PC-9 (cell line): ENCODE measurements at regions not wholly inside any gene's neighbourhood (a gene's known extent, or its start where the extent isn't known, plus 50 kb on each side); places are given as distances from the start of the nearest gene placed in this dataset.

Experiments used
- BruUV-seq: library from RNA; stranded (reverse); fragments of 400-500 nt; replicated peaks from 2 replicates; lab custom pipeline; 2021; lab: Mats Ljungman, UMichigan
- CTCF ChIA-PET: fragments of 300-600 bp; sonication (Branson Sonifier 250); formaldehyde crosslinking; loops from one replicate; lab custom pipeline; 2022; ENCODE audit warnings: antibody characterized with exemption; lab: Charles Lee
- POLR2A ChIA-PET: fragments of 300-600 bp; sonication (Branson Sonifier 250); formaldehyde crosslinking; loops from one replicate; lab custom pipeline; 2022; ENCODE audit warnings: antibody characterized with exemption; ENCODE audit not compliant: unreplicated experiment; lab: Charles Lee
- DNase-seq, 2 experiments: peaks; one replicate each; pipeline versions ENCODE4 v3.0.0 to v3.0.0-alpha.2; 2015 to 2022; ENCODE audit warnings: mixed read lengths in 1 of 2
- H2AFZ ChIP-seq: fragments of 200-600 bp; sonication (generic); 2 replicates; pipeline ENCODE4 v1.8.1; 2017; ENCODE audit warnings: antibody characterized with exemption
- H3F3A ChIP-seq: fragments of 200-600 bp; sonication (generic); 2 replicates; pipeline ENCODE4 v1.8.1; 2017; ENCODE audit warnings: antibody characterized with exemption, mild to moderate bottlenecking, low read depth; ENCODE audit not compliant: insufficient read depth
- H3K27ac ChIP-seq: fragments of 200-600 bp; sonication (generic); 2 replicates; pipeline ENCODE4 v1.6.1; 2016; ENCODE audit warnings: mixed run types
- H3K27me3 ChIP-seq: fragments of 200-600 bp; sonication (generic); 2 replicates; pipeline ENCODE4 v1.6.1; 2016; ENCODE audit warnings: low read depth, mixed run types; ENCODE audit not compliant: insufficient read depth
- H3K36me3 ChIP-seq: fragments of 200-600 bp; sonication (generic); 2 replicates; pipeline ENCODE4 v1.6.1; 2016; ENCODE audit warnings: low read depth, mixed run types
- H3K4me1 ChIP-seq: fragments of 200-600 bp; sonication (generic); replicated peaks from 2 replicates; pipeline ENCODE4 v1.6.1; 2016; ENCODE audit warnings: mixed run types; ENCODE audit not compliant: insufficient read depth
- H3K4me2 ChIP-seq: fragments of 200-600 bp; sonication (generic); 2 replicates; pipeline ENCODE4 v1.6.1; 2017; ENCODE audit warnings: mixed run types
- H3K4me3 ChIP-seq: fragments of 200-600 bp; sonication (generic); 2 replicates; pipeline ENCODE4 v1.6.1; 2016; ENCODE audit warnings: mixed run types
- H3K79me2 ChIP-seq: fragments of 200-600 bp; sonication (generic); 2 replicates; pipeline ENCODE4 v1.6.1; 2017; ENCODE audit warnings: low read depth, mixed run types
- H3K9me2 ChIP-seq: fragments of 200-600 bp; sonication (generic); 2 replicates; pipeline ENCODE4 v1.8.1; 2017; ENCODE audit warnings: mild to moderate bottlenecking; ENCODE audit not compliant: insufficient read depth
- H3K9me3 ChIP-seq: fragments of 200-600 bp; sonication (generic); 2 replicates; pipeline ENCODE4 v1.8.1; 2016; ENCODE audit warnings: low read depth; ENCODE audit not compliant: insufficient read depth
- H4K20me1 ChIP-seq: fragments of 200-600 bp; sonication (generic); 2 replicates; pipeline ENCODE4 v1.8.1; 2017; ENCODE audit not compliant: insufficient read depth
- EZH2 ChIP-seq: fragments of 200-600 bp; sonication (generic); IDR thresholded peaks from 2 replicates; pipeline ENCODE4 v1.8.0; 2017; ENCODE audit warnings: antibody characterized with exemption, low read depth
- intact Hi-C: fragments of 100-400 bp; cut with micrococcal nuclease; formaldehyde crosslinking; loops from one replicate; pipeline ENCODE4 v1.10.0; 2022; ENCODE audit not compliant: unreplicated experiment
- TF ChIP-seq, protein P1 (sequence below): fragments of 200-600 bp; sonication (generic); conservative IDR thresholded peaks from 2 replicates; pipeline ENCODE4 v1.6.1; 2017; ENCODE audit warnings: mixed run types, antibody characterized with exemption, mild to moderate bottlenecking, moderate library complexity

DNA sequence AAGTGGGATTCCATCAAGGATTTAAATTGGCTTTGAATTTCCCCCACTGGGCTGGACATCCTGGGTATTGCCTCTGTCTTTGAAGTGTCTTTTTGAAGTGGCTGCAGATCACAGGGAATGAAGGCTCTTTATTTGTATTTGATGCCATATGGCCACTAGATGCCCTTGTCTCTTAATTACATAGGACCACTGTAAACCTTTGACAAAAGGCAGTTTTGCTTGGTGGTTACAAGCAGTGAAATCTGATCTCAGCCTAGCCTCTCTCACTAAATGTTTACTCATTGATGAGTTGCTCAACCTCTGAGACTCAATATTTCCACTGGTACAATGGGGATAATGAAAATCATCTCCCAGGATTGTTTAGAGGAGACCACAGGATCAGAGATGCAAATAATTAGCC lies 102.2 kb downstream of the INSIG2 start:
- H3K4me3 ChIP-seq = no peak overlapping the region
- POLR2A ChIA-PET = no interaction called here
- no peaks in the 10 kb centered on the region for H3K27me3 ChIP-seq
- no peak overlapping the region for H3K27ac ChIP-seq
- H3K36me3 ChIP-seq = no peaks in the 10 kb centered on the region
- H4K20me1 ChIP-seq = no peaks in the 10 kb centered on the region
- H3K4me2 ChIP-seq = no peak overlapping the region
- intact Hi-C loops = no loop called here
- H3F3A ChIP-seq = peaks cover 33% of the 10 kb centered on the region
- CTCF ChIA-PET = no interaction called here
- H3K79me2 ChIP-seq = no peaks in the 10 kb centered on the region
- no peaks in the 10 kb centered on the region for H3K9me2 ChIP-seq
- H3K4me1 ChIP-seq = peaks cover 19% of the 10 kb centered on the region
- TF ChIP-seq EZH2 = no peak
- DNase-seq = no peak
- BruUV-seq = no TSS peak
- H3K9me3 ChIP-seq = no peaks in the 10 kb centered on the region
- no peak overlapping the region for H2AFZ ChIP-seq

DNA sequence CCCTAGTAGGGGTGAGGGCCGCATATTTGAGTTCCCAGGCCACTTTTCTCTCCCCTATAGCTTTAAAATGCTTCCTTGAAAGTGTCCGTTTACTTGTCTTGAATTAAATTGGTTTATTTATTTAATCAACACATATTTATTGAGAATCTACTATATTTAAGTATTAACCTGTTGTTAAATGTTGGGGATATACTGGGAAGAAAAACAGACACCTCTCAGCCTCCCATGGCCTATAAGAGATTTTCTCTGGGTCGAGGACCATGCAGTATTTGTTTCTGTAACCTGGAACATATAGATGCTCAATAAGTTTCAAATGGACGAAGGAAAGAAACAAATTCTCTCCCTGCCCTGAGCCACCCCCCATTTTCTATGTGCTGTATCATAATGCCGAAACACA lies 98.6 kb downstream of the INSIG2 start:
- no TSS peak for BruUV-seq
- POLR2A ChIA-PET = interaction anchor here (0.7 kb wide), 1 partner anchor 64 kb away, joined by 3 read pairs; no protein-coding TSS in a partner anchor
- peaks cover 31% of the 10 kb centered on the region for H3K4me1 ChIP-seq
- TF ChIP-seq, protein P1, sequence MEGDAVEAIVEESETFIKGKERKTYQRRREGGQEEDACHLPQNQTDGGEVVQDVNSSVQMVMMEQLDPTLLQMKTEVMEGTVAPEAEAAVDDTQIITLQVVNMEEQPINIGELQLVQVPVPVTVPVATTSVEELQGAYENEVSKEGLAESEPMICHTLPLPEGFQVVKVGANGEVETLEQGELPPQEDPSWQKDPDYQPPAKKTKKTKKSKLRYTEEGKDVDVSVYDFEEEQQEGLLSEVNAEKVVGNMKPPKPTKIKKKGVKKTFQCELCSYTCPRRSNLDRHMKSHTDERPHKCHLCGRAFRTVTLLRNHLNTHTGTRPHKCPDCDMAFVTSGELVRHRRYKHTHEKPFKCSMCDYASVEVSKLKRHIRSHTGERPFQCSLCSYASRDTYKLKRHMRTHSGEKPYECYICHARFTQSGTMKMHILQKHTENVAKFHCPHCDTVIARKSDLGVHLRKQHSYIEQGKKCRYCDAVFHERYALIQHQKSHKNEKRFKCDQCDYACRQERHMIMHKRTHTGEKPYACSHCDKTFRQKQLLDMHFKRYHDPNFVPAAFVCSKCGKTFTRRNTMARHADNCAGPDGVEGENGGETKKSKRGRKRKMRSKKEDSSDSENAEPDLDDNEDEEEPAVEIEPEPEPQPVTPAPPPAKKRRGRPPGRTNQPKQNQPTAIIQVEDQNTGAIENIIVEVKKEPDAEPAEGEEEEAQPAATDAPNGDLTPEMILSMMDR = no peak
- no peak for TF ChIP-seq EZH2
- no peaks in the 10 kb centered on the region for H3K9me3 ChIP-seq
- no peak for DNase-seq
- peak overlapping the region; percentile 84 for H3K4me2 ChIP-seq
- intact Hi-C loops = no loop called here
- CTCF ChIA-PET = interaction anchor here (0.6 to 0.7 kb wide), 2 partner anchors 16 to 981 kb away, joined by 4 to 6 read pairs; no protein-coding TSS in a partner anchor
- no peaks in the 10 kb centered on the region for H4K20me1 ChIP-seq
- no peaks in the 10 kb centered on the region for H3K9me2 ChIP-seq
- no peaks in the 10 kb centered on the region for H3K36me3 ChIP-seq
- peaks cover 39% of the 10 kb centered on the region for H3F3A ChIP-seq
- peak overlapping the region; percentile 75; the same call in 1 of the 2 replicates for H3K4me3 ChIP-seq
- H3K79me2 ChIP-seq = no peaks in the 10 kb centered on the region
- H3K27ac ChIP-seq = peak overlapping the region; percentile 92
- H3K27me3 ChIP-seq = no peaks in the 10 kb centered on the region
- H2AFZ ChIP-seq = peak overlapping the region; percentile 90

DNA sequence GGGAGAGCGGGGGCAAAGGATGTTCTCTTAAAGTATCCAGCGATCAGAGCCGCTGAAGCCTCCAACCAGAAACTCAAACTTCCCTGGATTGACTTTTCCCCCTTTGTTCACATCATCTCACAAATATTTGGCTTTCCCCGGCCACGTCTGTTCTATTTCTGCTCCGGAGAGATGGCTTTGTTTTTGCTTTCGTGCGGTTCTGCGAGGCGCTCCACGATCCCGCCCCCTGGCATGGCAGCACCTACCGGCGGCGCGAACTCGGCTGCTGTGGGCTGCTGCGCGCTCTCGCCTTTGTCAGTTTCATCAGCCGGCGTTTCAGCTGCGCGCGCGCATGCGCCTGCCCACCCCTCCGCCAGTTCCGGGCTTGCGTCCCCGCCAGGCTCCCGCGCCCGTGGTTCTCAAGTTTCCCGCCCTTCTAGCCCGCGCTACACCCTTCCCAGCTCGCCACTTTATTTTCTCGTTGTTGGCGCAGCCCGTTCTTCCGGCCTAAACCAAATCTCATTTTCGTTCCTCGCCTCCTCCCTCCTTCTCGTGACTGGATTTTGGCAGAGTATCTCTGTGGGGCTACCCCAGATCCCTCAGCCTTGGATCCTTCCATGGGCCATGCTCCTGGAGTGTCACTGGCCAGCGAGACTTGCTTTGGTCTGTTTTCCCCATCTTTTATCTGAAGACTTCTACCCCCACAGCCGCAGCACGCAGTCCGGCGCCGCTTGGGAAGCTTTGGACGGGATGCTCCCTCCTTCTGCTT lies 98.0 kb downstream of the INSIG2 start:
- Histone ChIP-seq H3K9me3 (no peaks in the 10 kb centered on the region), H3K9me2 (no peaks in the 10 kb centered on the region), H2AFZ (peak overlapping the region; percentile 90), H3F3A (peaks cover 39% of the 10 kb centered on the region), H3K27me3 (no peaks in the 10 kb centered on the region), H3K27ac (peak overlapping the region; percentile 92), H3K4me1 (peaks cover 31% of the 10 kb centered on the region), H4K20me1 (no peaks in the 10 kb centered on the region), H3K4me3 (peak overlapping the region; percentile 75), H3K36me3 (no peaks in the 10 kb centered on the region), H3K79me2 (no peaks in the 10 kb centered on the region), H3K4me2 (peak overlapping the region; percentile 84)
- ChIA-PET POLR2A (interaction anchor here (0.7 kb wide), 2 partner anchors 35 to 63 kb away, joined by 3 to 4 read pairs; no protein-coding TSS in a partner anchor), CTCF (interaction anchor here (0.6 to 1.4 kb wide), 2 partner anchors 16 to 140 kb away, joined by 6 read pairs; no protein-coding TSS in a partner anchor)
- peak; percentile 72 to 89 for DNase-seq
- intact Hi-C loops = no loop called here
- TF ChIP-seq, protein P1 = no peak
- no peak for TF ChIP-seq EZH2
- BruUV-seq = TSS peak; percentile 90
